ENCODE measurements at regions not wholly inside any gene's neighbourhood (a gene's known extent, or its start where the extent isn't known, plus 50 kb on each side); places are given as distances from the start of the nearest gene placed in this dataset.

DNA sequence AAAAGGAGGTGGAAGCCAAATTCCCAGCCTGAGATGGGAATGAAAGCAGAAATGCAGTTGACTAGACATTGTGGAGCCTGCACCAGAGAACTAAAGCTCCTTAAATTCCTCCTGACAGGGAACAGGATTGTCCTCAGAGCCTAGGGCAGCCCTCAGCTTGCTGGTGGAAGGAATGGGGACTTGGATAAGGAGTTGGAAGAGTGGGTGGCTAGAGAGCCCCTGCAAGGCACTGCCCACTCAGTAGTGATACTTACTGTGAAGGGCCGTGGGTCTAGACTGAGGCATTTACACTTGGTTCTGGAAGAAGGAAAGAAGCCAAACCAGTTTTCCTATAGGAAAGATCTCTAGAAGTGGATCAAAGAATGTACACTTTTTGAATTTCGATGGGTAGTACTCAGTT, 117.6 kb downstream of the PLCE1 start:
- no peak overlapping the region for H3K4me3 ChIP-seq
- TF ChIP-seq CTCF (IDR thresholded peaks at IDR 0.05; ENCODE audit: low read depth, low read length): no peak

GRCh38 chr10:94112321-94112720, 118.6 kb downstream of the PLCE1 start:
- Histone ChIP-seq H3K4me1 (ENCODE audit: low read depth) (no peaks in the 10 kb centered on the region), H3K27me3 (no peaks in the 10 kb centered on the region), H3K36me3 (no peaks in the 10 kb centered on the region), H3K4me3 (no peak overlapping the region), H3K27ac (no peak overlapping the region), H3K9me3 (ENCODE audit: low read depth) (no peaks in the 10 kb centered on the region)
- TF ChIP-seq CTCF (IDR thresholded peaks at IDR 0.05; ENCODE audit: low read depth, low read length): no peak
- no peak for DNase-seq (ENCODE audit: low read depth in 1 of 2, low spot score in 1 of 2)

More for the DNA sequence above, 117.6 kb downstream of the PLCE1 start:
- no peaks in the 10 kb centered on the region for H3K4me1 ChIP-seq (ENCODE audit: low read depth)
- H3K27me3 ChIP-seq: no peaks in the 10 kb centered on the region
- DNase-seq (ENCODE audit: low read depth in 1 of 2, low spot score in 1 of 2): no peak
- no peaks in the 10 kb centered on the region for H3K9me3 ChIP-seq (ENCODE audit: low read depth)
- no peak overlapping the region for H3K27ac ChIP-seq
- no peaks in the 10 kb centered on the region for H3K36me3 ChIP-seq

DNA sequence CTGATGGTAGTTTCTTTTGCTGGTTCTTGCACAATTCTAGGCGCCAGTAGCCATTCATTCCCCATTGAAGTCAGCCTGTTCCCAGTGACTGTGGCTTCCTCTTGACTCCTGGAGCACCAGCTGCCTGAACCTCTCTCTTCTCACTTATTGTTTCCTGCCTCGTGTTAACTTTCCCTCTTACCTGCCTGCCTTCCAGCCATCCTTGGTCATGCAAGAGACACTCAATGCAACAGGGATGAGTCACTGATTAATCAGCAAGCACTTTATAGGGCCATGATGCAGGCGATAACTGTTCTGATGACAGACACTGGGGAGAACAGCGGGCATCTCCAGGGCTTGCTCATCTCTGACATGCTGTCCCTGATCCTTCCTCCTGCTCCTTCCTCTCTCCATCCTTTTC, 122.0 kb downstream of the PLCE1 start:
- no peak for DNase-seq (ENCODE audit: low read depth in 1 of 2, low spot score in 1 of 2)
- Histone ChIP-seq H3K27me3 (no peaks in the 10 kb centered on the region), H3K27ac (no peak overlapping the region), H3K36me3 (no peaks in the 10 kb centered on the region), H3K4me3 (no peak overlapping the region), H3K9me3 (ENCODE audit: low read depth) (no peaks in the 10 kb centered on the region), H3K4me1 (ENCODE audit: low read depth) (no peaks in the 10 kb centered on the region)
- no peak for TF ChIP-seq CTCF (IDR thresholded peaks at IDR 0.05; ENCODE audit: low read depth, low read length)

GRCh38 chr10:94116848-94117247, 123.1 kb downstream of the PLCE1 start:
- no peaks in the 10 kb centered on the region for H3K9me3 ChIP-seq (ENCODE audit: low read depth)
- no peaks in the 10 kb centered on the region for H3K36me3 ChIP-seq
- DNase-seq (ENCODE audit: low read depth in 1 of 2, low spot score in 1 of 2): no peak
- TF ChIP-seq CTCF (IDR thresholded peaks at IDR 0.05; ENCODE audit: low read depth, low read length): no peak
- H3K27me3 ChIP-seq: no peaks in the 10 kb centered on the region
- H3K27ac ChIP-seq: no peak overlapping the region
- no peak overlapping the region for H3K4me3 ChIP-seq
- H3K4me1 ChIP-seq (ENCODE audit: low read depth): no peaks in the 10 kb centered on the region

DNA sequence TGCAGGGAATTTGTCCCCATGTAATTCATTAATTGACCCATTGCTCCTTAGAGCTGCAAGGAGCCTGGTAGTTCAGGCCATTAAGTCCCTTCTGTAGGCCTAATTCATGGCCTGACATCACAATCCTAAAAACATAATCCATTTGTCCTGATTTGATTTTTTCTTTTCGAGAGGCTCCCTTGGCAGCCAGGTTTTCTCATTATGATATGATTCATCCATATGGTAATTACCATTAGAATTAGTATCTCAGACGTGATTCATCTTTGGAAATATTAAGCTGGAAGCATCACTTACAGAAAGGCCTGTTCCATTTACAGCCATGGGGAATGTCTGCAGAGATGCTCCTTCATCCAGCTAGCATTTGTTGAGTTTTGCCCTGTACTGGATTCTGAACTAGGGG, 128.5 kb downstream of the PLCE1 start:
- Histone ChIP-seq H3K27me3 (no peaks in the 10 kb centered on the region), H3K4me3 (no peak overlapping the region), H3K4me1 (ENCODE audit: low read depth) (no peaks in the 10 kb centered on the region), H3K27ac (no peak overlapping the region), H3K9me3 (ENCODE audit: low read depth) (no peaks in the 10 kb centered on the region), H3K36me3 (no peaks in the 10 kb centered on the region)
- DNase-seq (ENCODE audit: low read depth in 1 of 2, low spot score in 1 of 2): no peak
- no peak for TF ChIP-seq CTCF (IDR thresholded peaks at IDR 0.05; ENCODE audit: low read depth, low read length)
